Left lung (tissue), 4 donors: ENCODE measurements at regions not wholly inside any gene's neighbourhood (a gene's known extent, or its start where the extent isn't known, plus 50 kb on each side); places are given as distances from the start of the nearest gene placed in this dataset.

Experiments
- ATAC-seq: fragments of 200-7000 bp; cut with Tn5 transposase; one replicate; pipeline ENCODE4 v1.9.1; 2020; ENCODE audit warnings: moderate library complexity
- DNase-seq, 4 donors: peaks; one replicate each; pipeline ENCODE4 v3.0.0-alpha.2; 2013 to 2020
- H3K27ac ChIP-seq, 2 donors: fragments of 200-600 bp; sonication (generic) in 1 of 2; one replicate each; pipeline versions ENCODE4 v1.5.0 to v1.8.0; 2020 to 2021
- H3K27me3 ChIP-seq, 2 donors: fragments of 200-600 bp; sonication (generic) in 1 of 2; one replicate each; pipeline versions ENCODE4 v1.5.0 to v1.8.0; 2020 to 2021
- H3K36me3 ChIP-seq, 2 donors: fragments of 200-600 bp; sonication (generic) in 1 of 2; one replicate each; pipeline versions ENCODE4 v1.5.0 to v1.8.0; 2020 to 2021
- H3K4me1 ChIP-seq, 2 donors: fragments of 200-600 bp; one replicate each; pipeline ENCODE4 v1.8.0; 2021
- H3K4me3 ChIP-seq, 2 donors: fragments of 200-600 bp; sonication (generic) in 1 of 2; one replicate each; pipeline versions ENCODE4 v1.5.0 to v1.8.0; 2020 to 2021; ENCODE audit warnings: mild to moderate bottlenecking in 1 of 2
- H3K9me3 ChIP-seq, 2 donors: fragments of 200-600 bp; sonication (generic) in 1 of 2; one replicate each; pipeline versions ENCODE4 v1.5.0 to v1.8.0; 2020 to 2021
- CTCF ChIP-seq, 2 donors: fragments of 200-600 bp; sonication (generic) in 1 of 2; IDR thresholded peaks; one replicate each; pipeline versions ENCODE4 v1.5.0 to v1.8.0; 2021; ENCODE audit warnings: antibody characterized with exemption in 2 of 2
- intact Hi-C, 2 donors: fragments of 100-400 bp; cut with DNase I; formaldehyde crosslinking; loops; one replicate each; pipeline versions ENCODE4 v1.11.2 to v1.14.2; 2022
- donor health status: DM: no; HTN: yes; CAD: no.
- donor health status: DM: no; HTN: no; CAD: no.

DNA sequence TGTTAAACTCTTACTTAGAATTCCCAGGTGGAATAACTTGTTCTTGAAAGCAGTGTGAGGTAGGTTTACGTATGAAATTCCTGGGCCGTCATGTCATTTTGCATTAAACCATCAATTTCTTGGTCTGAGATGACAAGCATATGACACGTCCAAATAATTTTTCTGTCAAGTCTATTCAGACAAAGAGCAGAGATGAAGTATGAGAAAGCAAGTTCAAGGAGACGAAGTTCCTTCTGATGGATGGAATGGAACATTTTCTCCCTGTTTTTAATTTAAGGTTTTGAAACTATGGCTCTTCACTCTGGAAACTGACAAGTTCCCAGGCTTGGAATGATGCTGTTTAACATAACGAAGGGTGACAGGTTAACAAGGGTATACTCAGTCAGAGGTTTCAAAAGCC is 252.8 kb upstream of the SFRP2 start:
- TF ChIP-seq CTCF (IDR thresholded peaks at IDR 0.05), result no peak
- no peak for DNase-seq
- H3K27ac ChIP-seq, result no peak overlapping the region
- intact Hi-C loops, result no loop called here
- H3K4me3 ChIP-seq, result no peak overlapping the region
- ATAC-seq, result no peak
- no peaks in the 10 kb centered on the region for H3K9me3 ChIP-seq
- H3K4me1 ChIP-seq, result no peaks in the 10 kb centered on the region
- H3K36me3 ChIP-seq, result no peaks in the 10 kb centered on the region
- no peaks in the 10 kb centered on the region for H3K27me3 ChIP-seq

DNA sequence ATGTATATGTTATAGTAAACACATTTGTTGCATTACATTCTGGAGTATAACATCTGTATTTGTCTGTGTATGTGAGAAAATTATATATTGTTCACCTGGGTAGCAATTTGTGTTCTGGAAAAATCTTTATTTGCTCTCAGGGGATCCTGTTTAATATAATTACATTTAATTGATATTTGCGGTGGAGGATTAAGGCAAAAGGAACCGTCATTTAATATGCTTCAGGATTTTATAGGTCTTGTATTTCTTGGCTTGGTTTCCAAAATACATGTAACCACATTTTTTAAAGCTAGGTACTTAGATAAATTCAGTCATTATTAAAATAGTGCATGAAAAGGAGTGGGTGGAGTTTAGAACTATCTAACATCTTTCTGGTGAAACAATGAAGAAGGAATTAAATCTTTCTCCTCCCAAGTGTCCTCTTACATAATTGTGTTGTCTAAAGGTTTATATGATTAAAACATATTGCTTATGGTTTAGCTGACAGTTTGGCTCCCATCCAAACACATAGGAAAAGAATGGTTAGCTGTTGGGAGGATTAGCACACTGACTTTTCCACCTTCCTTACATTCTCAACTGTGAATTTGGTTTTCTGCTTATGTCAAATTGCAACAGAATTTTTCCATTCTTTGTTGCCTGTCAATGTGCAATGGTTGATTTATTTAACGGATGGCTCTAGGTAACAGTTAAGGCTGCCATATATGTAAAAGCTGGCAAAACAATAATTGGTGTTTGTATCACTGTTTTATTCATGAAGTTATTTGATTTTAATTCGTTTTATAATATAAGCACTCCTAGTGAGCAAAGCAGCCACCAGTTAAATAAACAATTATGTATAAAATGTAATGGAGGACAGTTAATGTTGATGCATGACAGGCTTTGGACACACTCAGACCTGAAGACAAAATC is 250.8 kb upstream of the SFRP2 start:
- H3K4me1 ChIP-seq, result no peaks in the 10 kb centered on the region
- H3K36me3 ChIP-seq, result no peaks in the 10 kb centered on the region
- no peaks in the 10 kb centered on the region for H3K27me3 ChIP-seq
- ATAC-seq, result no peak
- no peaks in the 10 kb centered on the region for H3K9me3 ChIP-seq
- H3K4me3 ChIP-seq, result no peak overlapping the region
- DNase-seq, result no peak
- intact Hi-C loops, result no loop called here
- TF ChIP-seq CTCF (IDR thresholded peaks at IDR 0.05), result no peak
- H3K27ac ChIP-seq, result no peak overlapping the region

DNA sequence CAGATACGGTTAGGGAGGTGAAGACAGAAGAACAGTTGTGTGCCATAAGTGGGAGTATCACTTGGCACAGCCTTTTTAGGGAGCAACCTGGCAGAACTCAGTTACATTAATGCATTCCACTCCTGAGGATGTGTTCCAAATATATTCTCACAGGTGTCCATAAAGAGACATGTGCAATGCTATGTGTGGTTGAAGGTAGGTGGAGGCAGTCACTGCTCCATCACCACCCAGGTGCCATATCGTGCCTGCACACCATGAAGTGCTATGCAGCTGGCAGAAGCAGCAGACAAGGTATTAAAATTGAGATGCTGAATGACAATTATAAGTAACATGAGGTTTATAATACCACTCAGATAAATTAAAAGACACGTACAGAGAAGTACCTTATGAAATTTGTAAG is 248.0 kb upstream of the SFRP2 start:
- Histone ChIP-seq H3K27me3 (no peaks in the 10 kb centered on the region), H3K4me1 (no peaks in the 10 kb centered on the region), H3K9me3 (peaks cover 0 to 6% of the 10 kb centered on the region in 2 donors), H3K27ac (no peak overlapping the region), H3K4me3 (no peak overlapping the region), H3K36me3 (no peaks in the 10 kb centered on the region)
- ATAC-seq (no peak), DNase-seq (no peak)
- intact Hi-C loops, result no loop called here
- no peak for TF ChIP-seq CTCF (IDR thresholded peaks at IDR 0.05)

DNA sequence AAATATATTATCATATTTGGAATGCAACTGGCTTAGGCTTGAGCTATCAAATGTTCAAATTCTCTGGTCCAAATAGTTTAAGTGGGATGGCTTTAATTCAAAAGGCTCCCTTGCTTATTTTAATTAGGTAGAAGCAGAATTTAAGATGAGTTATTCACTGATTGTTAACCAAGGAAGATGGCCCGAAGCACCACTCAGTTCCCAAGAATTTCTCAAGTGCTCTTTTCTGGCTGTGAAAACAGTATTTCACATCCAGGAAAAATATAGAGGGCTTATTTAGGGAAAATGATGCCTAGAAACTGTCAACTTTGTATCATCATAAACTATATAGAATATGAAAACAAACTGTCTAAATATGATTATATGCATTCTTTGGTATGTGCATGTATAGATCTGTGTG is 246.5 kb upstream of the SFRP2 start:
- no peak for TF ChIP-seq CTCF (IDR thresholded peaks at IDR 0.05)
- no peaks in the 10 kb centered on the region for H3K4me1 ChIP-seq
- H3K4me3 ChIP-seq, result no peak overlapping the region
- ATAC-seq (no peak), DNase-seq (no peak)
- H3K27ac ChIP-seq, result no peak overlapping the region
- no peaks in the 10 kb centered on the region for H3K36me3 ChIP-seq
- H3K27me3 ChIP-seq, result no peaks in the 10 kb centered on the region
- intact Hi-C loops, result no loop called here
- H3K9me3 ChIP-seq, result peaks cover 0 to 9% of the 10 kb centered on the region in 2 donors

DNA sequence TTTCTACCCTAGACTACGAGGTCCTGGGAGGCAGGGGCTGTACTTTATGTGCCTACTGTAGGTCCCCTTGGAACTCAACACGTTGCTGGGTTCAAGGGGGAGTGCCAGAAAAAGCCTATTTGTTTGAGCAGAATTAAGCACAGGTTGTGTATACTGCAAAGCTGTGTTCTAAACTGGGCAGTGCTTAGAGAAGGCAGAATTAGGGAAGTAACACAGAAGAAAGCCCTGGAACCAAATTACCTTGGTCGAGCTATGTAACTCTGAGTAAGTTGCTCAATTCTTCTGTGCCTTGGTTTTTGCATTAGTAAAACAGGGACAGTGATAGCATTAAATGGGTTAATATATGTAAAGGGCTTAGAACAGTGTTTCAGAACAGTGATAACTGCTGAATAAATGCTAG is 245.0 kb upstream of the SFRP2 start:
- Histone ChIP-seq H3K4me3 (no peak overlapping the region), H3K9me3 (peaks cover 0 to 9% of the 10 kb centered on the region in 2 donors), H3K4me1 (no peaks in the 10 kb centered on the region), H3K27me3 (no peaks in the 10 kb centered on the region), H3K36me3 (no peaks in the 10 kb centered on the region), H3K27ac (no peak overlapping the region)
- ATAC-seq (no peak), DNase-seq (no peak)
- intact Hi-C loops, result no loop called here
- no peak for TF ChIP-seq CTCF (IDR thresholded peaks at IDR 0.05)
